ENCODE measurements at regions not wholly inside any gene's neighbourhood (a gene's known extent, or its start where the extent isn't known, plus 50 kb on each side); places are given as distances from the start of the nearest gene placed in this dataset.

DNA sequence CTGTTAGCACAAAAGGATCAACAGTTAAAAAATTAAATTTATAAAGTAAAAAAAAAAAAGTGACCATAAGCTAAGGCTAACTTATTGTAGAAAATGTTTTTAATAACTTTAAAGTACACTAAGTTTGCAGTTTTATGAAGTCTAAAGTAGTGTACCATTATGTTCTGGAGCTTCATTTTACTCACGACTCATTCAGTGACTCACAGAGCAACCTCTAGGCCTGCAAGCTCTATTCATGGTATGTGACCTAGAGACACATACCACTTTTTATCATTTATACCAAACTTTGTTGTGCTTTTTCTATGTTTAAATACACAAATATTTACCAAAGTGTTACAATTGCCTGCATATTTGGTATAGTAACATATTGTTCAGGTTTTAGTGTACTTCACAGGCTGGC, 1552.3 kb downstream of the OTOL1 start:
- no peaks in the 10 kb centered on the region for H3K9me3 ChIP-seq (ENCODE audit: control insufficient read depth, low read length, poor library complexity, severe bottlenecking)

DNA sequence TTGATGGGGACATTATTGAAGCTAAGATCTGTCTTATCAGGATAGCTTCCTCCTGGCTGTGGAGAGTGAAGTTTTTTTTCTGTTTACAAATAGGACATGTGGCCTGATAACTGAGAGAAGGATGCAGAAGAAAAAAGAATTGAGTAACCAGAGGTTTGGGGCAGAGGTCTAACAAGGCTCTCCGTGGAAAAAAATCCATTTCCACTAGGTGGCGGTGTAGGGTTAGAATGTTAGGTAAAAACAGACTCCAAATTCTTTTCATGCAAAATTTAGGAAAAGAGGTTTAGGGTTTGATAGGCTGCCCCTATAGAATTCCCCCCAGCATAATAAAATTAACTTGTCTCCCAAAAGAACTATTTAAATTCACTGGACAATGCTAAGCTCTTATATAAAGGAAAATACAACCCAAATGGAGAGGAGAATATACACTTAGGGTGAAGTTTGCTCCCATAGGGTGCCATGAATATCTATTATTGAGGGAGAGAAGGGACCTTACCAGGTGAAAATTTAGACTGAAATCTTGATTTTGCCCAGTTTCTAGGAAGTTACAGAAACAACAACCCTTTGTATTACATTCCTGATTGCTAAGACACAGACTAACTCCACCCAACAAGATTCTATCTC, 1560.4 kb downstream of the OTOL1 start:
- Mint-ChIP-seq H3K36me3 (ENCODE audit: low read depth) (no peaks in the 10 kb centered on the region), H3K27me3 (no peaks in the 10 kb centered on the region), H3K4me3 (no peak overlapping the region), H3K4me1 (no peaks in the 10 kb centered on the region), H3K27ac (no peak overlapping the region)
- ATAC-seq, result no peak
- no peak for DNase-seq
- H3K9me3 ChIP-seq (ENCODE audit: control insufficient read depth, low read length, poor library complexity, severe bottlenecking), result no peaks in the 10 kb centered on the region

More for the DNA sequence above, 1552.3 kb downstream of the OTOL1 start:
- DNase-seq (no peak), ATAC-seq (no peak)
- Mint-ChIP-seq H3K27ac (no peak overlapping the region), H3K27me3 (no peaks in the 10 kb centered on the region), H3K4me1 (no peaks in the 10 kb centered on the region), H3K36me3 (ENCODE audit: low read depth) (no peaks in the 10 kb centered on the region), H3K4me3 (no peak overlapping the region)

DNA sequence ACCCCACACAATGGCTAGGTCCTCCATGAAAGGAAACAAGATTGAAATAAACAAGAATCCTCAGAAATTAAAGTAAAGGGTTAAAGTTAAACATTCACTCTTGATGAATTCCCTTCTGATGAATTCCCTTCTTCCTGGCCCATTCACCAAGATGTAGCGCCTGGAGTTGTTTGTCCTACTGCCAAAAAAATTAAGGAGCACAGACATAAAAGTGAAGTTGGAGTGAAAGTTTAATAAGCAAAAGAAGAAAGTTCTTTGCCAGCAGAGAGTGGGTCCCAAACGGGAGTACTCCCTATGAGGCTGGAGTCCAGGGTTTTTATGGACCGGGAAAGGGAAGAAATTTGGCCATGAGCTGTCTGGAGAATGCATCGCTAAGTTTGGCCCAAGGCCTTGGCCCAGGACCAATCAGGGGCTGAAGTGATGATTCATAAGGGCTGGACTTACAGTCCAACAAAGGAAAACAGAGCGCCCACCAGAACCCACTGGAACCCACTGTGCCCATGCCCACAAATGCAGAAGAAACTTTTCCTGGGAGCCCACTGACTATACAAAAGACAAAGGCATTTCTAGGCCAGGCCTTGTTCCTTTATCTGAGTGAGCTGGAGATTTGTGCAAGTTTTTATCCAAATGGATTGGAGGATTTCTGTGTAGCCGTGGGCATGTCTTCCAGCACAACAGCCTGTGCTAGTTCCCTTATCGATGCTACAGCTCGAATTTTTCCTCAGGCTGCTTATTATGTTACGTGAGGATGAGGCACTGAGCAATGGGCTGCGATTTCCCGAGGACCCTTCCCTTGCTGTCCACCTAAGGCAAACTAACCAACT, 1561.6 kb downstream of the OTOL1 start:
- Mint-ChIP-seq H3K36me3 (ENCODE audit: low read depth) (no peaks in the 10 kb centered on the region), H3K4me1 (no peaks in the 10 kb centered on the region), H3K27ac (no peak overlapping the region), H3K27me3 (no peaks in the 10 kb centered on the region), H3K4me3 (no peak overlapping the region)
- no peaks in the 10 kb centered on the region for H3K9me3 ChIP-seq (ENCODE audit: control insufficient read depth, low read length, poor library complexity, severe bottlenecking)
- DNase-seq, result no peak
- no peak for ATAC-seq

DNA sequence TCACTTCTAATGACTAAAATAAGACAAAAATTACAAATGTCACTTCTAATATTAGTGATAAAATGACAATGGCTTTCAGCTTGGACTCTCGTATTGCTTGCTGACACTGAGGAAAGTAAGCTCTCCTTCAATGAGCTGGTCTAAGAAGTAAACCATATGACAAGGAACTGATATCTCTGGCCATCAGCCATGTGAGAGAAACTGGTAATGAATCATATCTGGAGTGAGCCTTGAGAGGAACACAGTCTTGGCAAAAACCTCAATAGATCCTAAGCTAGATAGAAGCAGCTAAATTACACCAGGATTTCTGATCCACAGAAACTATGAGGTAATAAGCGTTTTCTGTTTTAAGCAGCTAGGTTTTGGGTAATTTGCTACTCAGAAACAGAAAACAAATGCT, 1575.1 kb downstream of the OTOL1 start:
- no peak overlapping the region for H3K27ac Mint-ChIP-seq

More for the DNA sequence above, 1575.1 kb downstream of the OTOL1 start:
- H3K36me3 Mint-ChIP-seq (ENCODE audit: low read depth), result no peaks in the 10 kb centered on the region
- H3K9me3 ChIP-seq (ENCODE audit: control insufficient read depth, low read length, poor library complexity, severe bottlenecking), result no peaks in the 10 kb centered on the region
- H3K27me3 Mint-ChIP-seq, result no peaks in the 10 kb centered on the region
- no peak for DNase-seq
- no peaks in the 10 kb centered on the region for H3K4me1 Mint-ChIP-seq
- no peak for ATAC-seq
- no peak overlapping the region for H3K4me3 Mint-ChIP-seq
